ENCODE measurements at regions not wholly inside any gene's neighbourhood (a gene's known extent, or its start where the extent isn't known, plus 50 kb on each side); places are given as distances from the start of the nearest gene placed in this dataset.

- TF ChIP-seq EZH2phosphoT487 (IDR thresholded peaks at IDR 0.05; ENCODE audit: unreplicated experiment) (no peak), POLR2AphosphoS5 (IDR thresholded peaks at IDR 0.05; ENCODE audit: low read depth) (no peak), EZH2 (IDR thresholded peaks at IDR 0.05; ENCODE audit: low read depth, unreplicated experiment) (no peak), CTCF (conservative IDR thresholded peaks at IDR 0.05; ENCODE audit: low read depth in 2 of 2) (no peak), CREB1 (CRISPR knock-in tag; IDR thresholded peaks at IDR 0.05; ENCODE audit: low read depth) (no peak), NANOG (IDR thresholded peaks at IDR 0.05; ENCODE audit: borderline replicate concordance) (no peak), ZNF114 (CRISPR knock-in tag; IDR thresholded peaks at IDR 0.05) (no peak), ETS1 (IDR thresholded peaks at IDR 0.05) (no peak)
- TF ChIP-seq, protein P1, sequence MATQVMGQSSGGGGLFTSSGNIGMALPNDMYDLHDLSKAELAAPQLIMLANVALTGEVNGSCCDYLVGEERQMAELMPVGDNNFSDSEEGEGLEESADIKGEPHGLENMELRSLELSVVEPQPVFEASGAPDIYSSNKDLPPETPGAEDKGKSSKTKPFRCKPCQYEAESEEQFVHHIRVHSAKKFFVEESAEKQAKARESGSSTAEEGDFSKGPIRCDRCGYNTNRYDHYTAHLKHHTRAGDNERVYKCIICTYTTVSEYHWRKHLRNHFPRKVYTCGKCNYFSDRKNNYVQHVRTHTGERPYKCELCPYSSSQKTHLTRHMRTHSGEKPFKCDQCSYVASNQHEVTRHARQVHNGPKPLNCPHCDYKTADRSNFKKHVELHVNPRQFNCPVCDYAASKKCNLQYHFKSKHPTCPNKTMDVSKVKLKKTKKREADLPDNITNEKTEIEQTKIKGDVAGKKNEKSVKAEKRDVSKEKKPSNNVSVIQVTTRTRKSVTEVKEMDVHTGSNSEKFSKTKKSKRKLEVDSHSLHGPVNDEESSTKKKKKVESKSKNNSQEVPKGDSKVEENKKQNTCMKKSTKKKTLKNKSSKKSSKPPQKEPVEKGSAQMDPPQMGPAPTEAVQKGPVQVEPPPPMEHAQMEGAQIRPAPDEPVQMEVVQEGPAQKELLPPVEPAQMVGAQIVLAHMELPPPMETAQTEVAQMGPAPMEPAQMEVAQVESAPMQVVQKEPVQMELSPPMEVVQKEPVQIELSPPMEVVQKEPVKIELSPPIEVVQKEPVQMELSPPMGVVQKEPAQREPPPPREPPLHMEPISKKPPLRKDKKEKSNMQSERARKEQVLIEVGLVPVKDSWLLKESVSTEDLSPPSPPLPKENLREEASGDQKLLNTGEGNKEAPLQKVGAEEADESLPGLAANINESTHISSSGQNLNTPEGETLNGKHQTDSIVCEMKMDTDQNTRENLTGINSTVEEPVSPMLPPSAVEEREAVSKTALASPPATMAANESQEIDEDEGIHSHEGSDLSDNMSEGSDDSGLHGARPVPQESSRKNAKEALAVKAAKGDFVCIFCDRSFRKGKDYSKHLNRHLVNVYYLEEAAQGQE (IDR thresholded peaks at IDR 0.05; ENCODE audit: unreplicated experiment), result no peak
Measured at GRCh38 chr1:178599745-178600144, 86.8 kb downstream of the TEX35 start.
